ENCODE measurements at regions not wholly inside any gene's neighbourhood (a gene's known extent, or its start where the extent isn't known, plus 50 kb on each side); places are given as distances from the start of the nearest gene placed in this dataset.

GRCh38 chr6:167757249-167757648, 69.5 kb upstream of the AFDN start:
- H3K4me3 ChIP-seq, result no peak overlapping the region
- H4K20me1 ChIP-seq (ENCODE audit: insufficient read depth), result no peaks in the 10 kb centered on the region
- H3K9me3 ChIP-seq (ENCODE audit: insufficient read depth, low read depth), result no peaks in the 10 kb centered on the region
- H3K9me2 ChIP-seq (ENCODE audit: insufficient read depth), result no peaks in the 10 kb centered on the region
- peaks cover 15% of the 10 kb centered on the region; the same call in 1 of the 2 replicates for H3K27me3 ChIP-seq (ENCODE audit: insufficient read depth, low read depth)
- no peaks in the 10 kb centered on the region for H3F3A ChIP-seq (ENCODE audit: insufficient read depth, low read depth)
- H3K4me2 ChIP-seq, result no peak overlapping the region
- CTCF ChIA-PET, result no interaction called here
- H3K27ac ChIP-seq, result no peak overlapping the region
- POLR2A ChIA-PET (ENCODE audit: unreplicated experiment), result no interaction called here
- no peak overlapping the region for H2AFZ ChIP-seq
- H3K4me1 ChIP-seq (replicated peaks; ENCODE audit: insufficient read depth), result no peaks in the 10 kb centered on the region
- DNase-seq, result no peak
- no peaks in the 10 kb centered on the region for H3K36me3 ChIP-seq (ENCODE audit: low read depth)
- BruUV-seq (replicated peaks), result no TSS peak
- intact Hi-C loops (cut with micrococcal nuclease; ENCODE audit: unreplicated experiment), result loop anchor here (10.0 kb wide), 1 partner anchor 68 kb away; the partner anchor contains the start of gene AFDN
- no peaks in the 10 kb centered on the region for H3K79me2 ChIP-seq (ENCODE audit: low read depth)
- TF ChIP-seq, protein P1, sequence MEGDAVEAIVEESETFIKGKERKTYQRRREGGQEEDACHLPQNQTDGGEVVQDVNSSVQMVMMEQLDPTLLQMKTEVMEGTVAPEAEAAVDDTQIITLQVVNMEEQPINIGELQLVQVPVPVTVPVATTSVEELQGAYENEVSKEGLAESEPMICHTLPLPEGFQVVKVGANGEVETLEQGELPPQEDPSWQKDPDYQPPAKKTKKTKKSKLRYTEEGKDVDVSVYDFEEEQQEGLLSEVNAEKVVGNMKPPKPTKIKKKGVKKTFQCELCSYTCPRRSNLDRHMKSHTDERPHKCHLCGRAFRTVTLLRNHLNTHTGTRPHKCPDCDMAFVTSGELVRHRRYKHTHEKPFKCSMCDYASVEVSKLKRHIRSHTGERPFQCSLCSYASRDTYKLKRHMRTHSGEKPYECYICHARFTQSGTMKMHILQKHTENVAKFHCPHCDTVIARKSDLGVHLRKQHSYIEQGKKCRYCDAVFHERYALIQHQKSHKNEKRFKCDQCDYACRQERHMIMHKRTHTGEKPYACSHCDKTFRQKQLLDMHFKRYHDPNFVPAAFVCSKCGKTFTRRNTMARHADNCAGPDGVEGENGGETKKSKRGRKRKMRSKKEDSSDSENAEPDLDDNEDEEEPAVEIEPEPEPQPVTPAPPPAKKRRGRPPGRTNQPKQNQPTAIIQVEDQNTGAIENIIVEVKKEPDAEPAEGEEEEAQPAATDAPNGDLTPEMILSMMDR (conservative IDR thresholded peaks at IDR 0.05), result no peak
- TF ChIP-seq EZH2 (IDR thresholded peaks at IDR 0.05; ENCODE audit: low read depth), result no peak

DNA sequence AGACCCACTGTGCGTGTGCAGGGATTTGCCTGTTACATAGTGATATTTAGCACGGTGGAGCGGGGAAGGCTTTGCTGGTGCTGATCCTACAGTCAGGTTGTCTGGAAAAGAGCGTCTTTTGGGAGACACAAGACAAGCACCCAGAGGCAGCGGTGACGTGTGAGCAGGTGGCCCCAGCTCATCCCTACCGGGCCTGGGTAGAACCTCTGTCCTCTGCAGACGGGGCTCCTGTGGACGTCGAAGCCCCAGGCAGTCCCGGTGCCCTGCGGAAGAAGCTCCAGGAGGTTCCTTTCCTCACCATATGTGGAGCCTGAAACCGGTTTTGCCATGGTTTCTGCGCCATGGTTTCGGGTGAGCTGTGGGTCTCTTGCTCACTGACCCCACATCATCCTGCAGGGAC, 68.9 kb upstream of the AFDN start:
- Histone ChIP-seq H3K27ac (no peak overlapping the region), H3K4me2 (no peak overlapping the region), H3K27me3 (ENCODE audit: insufficient read depth, low read depth) (peaks cover 15% of the 10 kb centered on the region; the same call in 1 of the 2 replicates), H3K4me1 (replicated peaks; ENCODE audit: insufficient read depth) (no peaks in the 10 kb centered on the region), H3K79me2 (ENCODE audit: low read depth) (no peaks in the 10 kb centered on the region), H3K9me3 (ENCODE audit: insufficient read depth, low read depth) (no peaks in the 10 kb centered on the region), H3K36me3 (ENCODE audit: low read depth) (no peaks in the 10 kb centered on the region), H3K4me3 (no peak overlapping the region), H4K20me1 (ENCODE audit: insufficient read depth) (no peaks in the 10 kb centered on the region), H2AFZ (no peak overlapping the region), H3K9me2 (ENCODE audit: insufficient read depth) (no peaks in the 10 kb centered on the region), H3F3A (ENCODE audit: insufficient read depth, low read depth) (no peaks in the 10 kb centered on the region)
- intact Hi-C loops (cut with micrococcal nuclease; ENCODE audit: unreplicated experiment), result loop anchor here (10.0 kb wide), 1 partner anchor 67 kb away; the partner anchor contains the start of gene AFDN
- no TSS peak for BruUV-seq (replicated peaks)
- TF ChIP-seq, protein P1 (conservative IDR thresholded peaks at IDR 0.05), result no peak
- no peak for TF ChIP-seq EZH2 (IDR thresholded peaks at IDR 0.05; ENCODE audit: low read depth)
- POLR2A ChIA-PET (ENCODE audit: unreplicated experiment), result no interaction called here
- CTCF ChIA-PET, result no interaction called here
- DNase-seq, result no peak

DNA sequence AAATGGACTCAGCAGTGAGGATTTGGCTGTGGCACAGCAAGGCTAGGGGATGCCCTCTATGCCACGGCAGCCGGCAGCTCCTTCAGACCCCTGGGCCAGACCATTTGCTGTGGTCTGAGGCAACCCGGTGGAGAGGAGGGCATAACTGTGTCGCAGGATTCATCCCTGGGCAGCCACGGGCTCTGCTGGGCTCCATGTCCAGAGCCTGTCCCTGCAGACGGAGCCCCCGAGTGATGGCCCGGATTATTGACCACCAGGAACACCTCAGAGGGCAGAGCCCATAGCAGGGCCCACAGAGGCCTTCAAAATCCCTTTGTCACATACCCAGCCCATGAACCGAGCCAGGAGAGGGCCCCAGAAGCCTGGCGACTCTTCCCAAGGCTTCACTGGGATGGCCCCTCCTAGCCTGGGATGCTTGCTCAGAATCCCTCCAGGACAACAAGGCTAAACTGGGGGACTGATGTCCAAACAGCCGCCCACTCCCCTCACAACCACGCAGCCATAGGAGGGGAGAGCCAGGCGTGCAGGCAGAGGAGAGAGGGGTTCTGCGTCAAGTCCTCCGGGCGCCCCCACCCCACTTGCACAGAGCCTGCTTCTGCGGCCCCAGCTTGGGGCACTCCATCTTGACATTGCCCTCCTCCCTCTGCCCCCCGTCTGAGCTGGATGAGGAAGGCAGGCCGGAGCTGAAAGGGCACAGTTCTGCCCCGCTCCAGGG, 68.2 kb upstream of the AFDN start:
- Histone ChIP-seq H3K4me3 (no peak overlapping the region), H3K36me3 (ENCODE audit: low read depth) (no peaks in the 10 kb centered on the region), H3K9me2 (ENCODE audit: insufficient read depth) (no peaks in the 10 kb centered on the region), H4K20me1 (ENCODE audit: insufficient read depth) (no peaks in the 10 kb centered on the region), H3K4me2 (no peak overlapping the region), H2AFZ (no peak overlapping the region), H3K27ac (no peak overlapping the region), H3F3A (ENCODE audit: insufficient read depth, low read depth) (no peaks in the 10 kb centered on the region), H3K9me3 (ENCODE audit: insufficient read depth, low read depth) (no peaks in the 10 kb centered on the region), H3K79me2 (ENCODE audit: low read depth) (no peaks in the 10 kb centered on the region), H3K27me3 (ENCODE audit: insufficient read depth, low read depth) (peaks cover 15% of the 10 kb centered on the region; the same call in 1 of the 2 replicates), H3K4me1 (replicated peaks; ENCODE audit: insufficient read depth) (no peaks in the 10 kb centered on the region)
- BruUV-seq (replicated peaks), result no TSS peak
- POLR2A ChIA-PET (ENCODE audit: unreplicated experiment), result no interaction called here
- intact Hi-C loops (cut with micrococcal nuclease; ENCODE audit: unreplicated experiment), result loop anchor here (10.0 kb wide), 1 partner anchor 66 kb away; the partner anchor contains the start of gene AFDN
- CTCF ChIA-PET, result interaction anchor here (0.6 kb wide), 1 partner anchor 8 kb away, joined by 5 read pairs; no protein-coding TSS in a partner anchor
- no peak for DNase-seq
- TF ChIP-seq EZH2 (IDR thresholded peaks at IDR 0.05; ENCODE audit: low read depth), result no peak
- TF ChIP-seq, protein P1 (conservative IDR thresholded peaks at IDR 0.05), result no peak
